ENCODE measurements at regions not wholly inside any gene's neighbourhood (a gene's known extent, or its start where the extent isn't known, plus 50 kb on each side); places are given as distances from the start of the nearest gene placed in this dataset.
"Not testable (repeated sequence)": the region's sequence is repeated elsewhere in the genome, so short reads cannot be mapped to it uniquely, and the experiment has no call there.

GRCh38 chrX:40952855-40953254, 132.4 kb upstream of the USP9X start:
- DNase-seq: peak in 1 of 2 donors; percentile 18

GRCh38 chrX:40953369-40953768, 131.9 kb upstream of the USP9X start:
- no peak for DNase-seq

GRCh38 chrX:40960041-40960440, 125.2 kb upstream of the USP9X start:
- no peak for DNase-seq

GRCh38 chrX:40962793-40963407, 122.3 kb upstream of the USP9X start:
- DNase-seq: no peak

- DNase-seq: no peak
These were observed 121.2 kb upstream of the USP9X start for GRCh38 chrX:40964008-40964407.

- no peak for DNase-seq
These were observed 120.3 kb upstream of the USP9X start for GRCh38 chrX:40964633-40965586.

GRCh38 chrX:40966213-40966820, 118.9 kb upstream of the USP9X start:
- no peak for DNase-seq

- no peak for DNase-seq
These were observed 117.1 kb upstream of the USP9X start for GRCh38 chrX:40968180-40968579.

GRCh38 chrX:40971736-40972135, 113.5 kb upstream of the USP9X start:
- DNase-seq: no peak

- no peak for DNase-seq
These were observed 111.6 kb upstream of the USP9X start for GRCh38 chrX:40973619-40974018.

- DNase-seq: no peak
These were observed 109.3 kb upstream of the USP9X start for GRCh38 chrX:40975951-40976350.

- DNase-seq: no peak
These were observed 108.3 kb upstream of the USP9X start for GRCh38 chrX:40976981-40977380.

GRCh38 chrX:40984962-40985361, 100.3 kb upstream of the USP9X start:
- DNase-seq: no peak

GRCh38 chrX:40987413-40987812, 97.8 kb upstream of the USP9X start:
- no peak for DNase-seq

- DNase-seq: no peak
These were observed 97.1 kb upstream of the USP9X start for GRCh38 chrX:40988100-40988499.

- DNase-seq: not testable (repeated sequence)
These were observed 91.8 kb upstream of the USP9X start for GRCh38 chrX:40993395-40993794.

GRCh38 chrX:40996886-40997530, 88.2 kb upstream of the USP9X start:
- DNase-seq: peak in 1 of 2 donors; percentile 2

GRCh38 chrX:40998123-40998522, 87.1 kb upstream of the USP9X start:
- DNase-seq: no peak

- no peak for DNase-seq
These were observed 83.9 kb upstream of the USP9X start for GRCh38 chrX:41001327-41001726.

GRCh38 chrX:41002026-41002425, 83.2 kb upstream of the USP9X start:
- no peak for DNase-seq

GRCh38 chrX:41003506-41004270, 81.6 kb upstream of the USP9X start:
- no peak for DNase-seq

GRCh38 chrX:41005445-41005992, 79.7 kb upstream of the USP9X start:
- no peak for DNase-seq
